HG03196 (cell line): ENCODE measurements at regions not wholly inside any gene's neighbourhood (a gene's known extent, or its start where the extent isn't known, plus 50 kb on each side); places are given as distances from the start of the nearest gene placed in this dataset.

Experiments used
- ATAC-seq: cut with Tn5 transposase; IDR thresholded peaks from one replicate; pipeline ENCODE4 v1.9.1; 2021; ENCODE audit not compliant: unreplicated experiment

DNA sequence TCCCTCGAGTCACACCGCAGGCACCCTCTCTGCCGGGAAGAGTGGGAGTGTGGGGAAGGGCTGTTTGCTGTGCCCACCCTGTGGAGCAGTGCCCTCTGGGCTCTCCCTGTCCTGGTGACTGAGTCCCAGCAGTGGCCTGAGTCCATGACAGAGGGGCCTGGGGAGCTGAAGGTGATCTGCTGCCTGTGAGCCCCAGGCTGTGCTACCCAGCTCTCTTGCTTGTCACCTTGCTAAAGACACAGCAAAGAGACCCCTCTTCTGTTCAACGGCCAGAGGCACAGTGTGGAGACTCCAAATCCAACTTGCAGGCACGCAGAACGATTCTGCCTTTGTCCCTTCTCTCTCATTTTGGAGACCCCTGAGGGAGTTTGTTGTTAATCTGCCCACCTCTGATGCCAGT lies 232.6 kb downstream of the OPA1 start:
- no peak for ATAC-seq

DNA sequence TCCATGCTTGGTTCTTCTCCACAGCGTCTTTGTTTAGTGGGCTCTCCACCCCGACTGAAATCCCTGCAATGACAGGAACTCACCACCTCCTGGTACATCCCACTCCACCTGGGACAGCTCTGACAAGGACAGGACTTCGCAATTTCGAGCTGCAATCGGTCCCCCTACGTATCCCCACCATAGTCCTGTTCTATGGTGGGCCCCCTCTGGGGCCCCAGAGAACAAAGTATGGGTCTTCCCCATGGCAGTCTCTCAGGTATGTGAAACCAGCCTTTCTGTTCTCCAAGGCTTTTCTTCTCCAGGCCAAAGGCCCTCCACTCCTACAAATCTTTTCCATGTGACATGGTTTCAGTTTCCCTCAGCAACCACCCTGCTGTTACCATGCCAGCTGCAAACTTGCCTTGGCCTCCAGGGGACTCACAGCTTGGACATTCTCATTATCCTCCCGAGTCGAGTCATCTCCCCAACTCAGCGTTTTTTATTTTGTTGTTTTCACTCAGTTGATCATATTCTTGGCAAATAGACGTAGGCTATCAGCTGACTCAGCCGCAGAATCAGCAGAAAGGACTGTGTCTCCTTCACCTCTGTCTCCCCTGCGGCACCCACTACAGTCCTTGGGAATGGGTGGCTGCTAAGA lies 233.3 kb downstream of the OPA1 start:
- ATAC-seq = no peak

DNA sequence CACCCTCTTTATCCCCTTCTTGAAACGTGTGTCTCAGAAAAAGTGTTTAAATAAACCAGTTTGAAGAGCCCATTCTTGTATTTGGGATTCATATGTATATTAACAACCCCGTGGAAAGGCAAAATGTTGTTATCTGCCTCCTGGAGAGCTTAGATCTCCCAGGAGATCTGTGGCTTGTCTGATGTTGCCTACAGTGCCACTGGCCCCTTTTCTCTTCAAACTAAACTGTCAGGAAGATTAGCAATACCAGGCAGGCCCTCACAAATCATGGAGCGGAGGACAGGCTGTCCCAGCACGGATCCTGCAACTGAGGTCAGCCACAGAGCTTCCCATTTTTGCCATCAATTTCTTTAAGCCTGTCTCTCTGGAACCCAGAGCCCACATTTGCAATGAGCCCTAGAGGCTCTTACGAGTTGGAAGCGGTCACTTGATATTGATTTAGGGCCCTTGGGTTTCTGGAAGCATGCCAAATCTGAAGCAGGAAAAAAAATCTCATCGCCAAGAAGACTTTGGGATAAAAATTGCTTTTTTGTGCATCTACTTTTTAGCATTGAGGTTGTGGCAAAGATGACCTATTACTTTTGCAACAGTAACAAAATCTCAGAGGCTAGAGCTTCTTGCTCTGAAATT lies 234.1 kb downstream of the OPA1 start:
- no peak for ATAC-seq

DNA sequence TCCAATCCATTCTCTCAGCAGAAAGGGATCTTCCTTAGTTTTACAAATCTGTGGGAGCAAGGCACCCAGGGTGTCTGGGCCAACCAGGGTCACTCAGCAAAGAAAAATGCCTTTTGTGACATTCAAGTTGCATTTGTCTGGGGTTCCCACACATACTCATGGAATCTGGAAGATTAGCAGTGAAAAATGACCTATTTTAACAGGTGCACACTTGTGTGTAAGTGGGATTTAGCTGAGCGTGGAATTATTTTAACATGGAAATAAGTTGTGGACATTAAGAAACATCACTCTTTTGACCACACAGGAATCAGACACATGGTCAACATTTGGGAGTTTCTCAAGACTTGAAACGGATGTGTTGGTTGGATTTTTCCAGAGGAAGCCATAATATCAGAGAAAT lies 234.9 kb downstream of the OPA1 start:
- ATAC-seq = no peak

DNA sequence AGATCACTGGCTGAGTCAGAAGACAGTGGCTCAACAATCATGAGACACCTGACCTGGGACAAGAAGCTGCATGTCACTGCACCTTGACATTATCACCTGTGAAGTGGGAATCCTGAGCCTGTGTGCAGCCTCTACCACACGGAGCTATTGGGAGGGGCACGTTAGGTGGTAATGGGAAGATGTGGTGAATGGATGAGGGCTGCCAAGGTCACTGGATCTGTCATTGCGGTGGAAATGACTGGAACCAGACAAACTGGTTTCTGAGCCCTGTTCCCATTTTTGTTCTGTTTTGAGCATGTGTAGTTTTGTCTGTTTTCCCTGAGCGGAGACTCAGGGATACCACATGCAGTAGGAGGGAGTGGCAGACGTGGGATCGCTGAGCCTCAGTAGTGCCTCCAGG lies 235.5 kb downstream of the OPA1 start:
- no peak for ATAC-seq

DNA sequence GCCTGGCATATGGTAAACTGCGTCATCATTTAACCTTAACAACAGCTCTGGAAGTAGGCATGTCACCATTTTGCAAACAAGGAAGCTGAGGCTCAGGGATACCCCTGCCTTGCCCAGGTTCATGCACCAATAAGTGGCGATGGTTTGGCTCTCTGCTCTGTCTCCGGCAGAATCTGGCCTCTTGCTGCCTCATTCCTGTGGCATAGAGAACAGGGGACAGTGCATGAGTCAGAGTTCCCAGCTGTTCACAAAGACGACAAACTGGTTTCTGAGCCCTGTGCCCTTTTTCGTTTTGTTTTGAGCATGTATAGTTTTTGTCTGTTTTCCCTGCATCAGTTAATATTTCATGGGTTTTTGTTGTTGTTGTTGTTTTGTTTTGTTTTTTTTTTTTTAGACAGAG lies 236.8 kb downstream of the OPA1 start:
- ATAC-seq = no peak

DNA sequence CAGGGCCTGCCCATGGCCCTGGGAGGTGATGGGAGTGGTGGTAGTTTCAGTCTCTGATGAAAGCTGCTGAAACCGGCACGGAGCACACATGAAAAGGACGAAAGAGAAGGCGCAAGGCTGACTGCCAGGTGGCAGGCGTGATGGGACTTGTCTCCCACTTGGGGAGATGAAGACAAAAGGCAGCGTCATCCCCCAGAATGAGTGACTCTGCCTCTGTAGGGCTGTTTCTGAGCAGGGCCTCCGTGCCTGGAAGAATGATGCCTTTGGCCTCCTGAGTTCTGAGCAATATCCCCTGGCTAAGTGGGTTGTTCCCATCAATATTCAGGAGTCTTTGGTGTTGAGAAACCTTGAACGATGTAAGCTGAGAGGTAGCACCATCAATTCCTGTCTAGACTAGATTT lies 237.8 kb downstream of the OPA1 start:
- ATAC-seq = no peak

DNA sequence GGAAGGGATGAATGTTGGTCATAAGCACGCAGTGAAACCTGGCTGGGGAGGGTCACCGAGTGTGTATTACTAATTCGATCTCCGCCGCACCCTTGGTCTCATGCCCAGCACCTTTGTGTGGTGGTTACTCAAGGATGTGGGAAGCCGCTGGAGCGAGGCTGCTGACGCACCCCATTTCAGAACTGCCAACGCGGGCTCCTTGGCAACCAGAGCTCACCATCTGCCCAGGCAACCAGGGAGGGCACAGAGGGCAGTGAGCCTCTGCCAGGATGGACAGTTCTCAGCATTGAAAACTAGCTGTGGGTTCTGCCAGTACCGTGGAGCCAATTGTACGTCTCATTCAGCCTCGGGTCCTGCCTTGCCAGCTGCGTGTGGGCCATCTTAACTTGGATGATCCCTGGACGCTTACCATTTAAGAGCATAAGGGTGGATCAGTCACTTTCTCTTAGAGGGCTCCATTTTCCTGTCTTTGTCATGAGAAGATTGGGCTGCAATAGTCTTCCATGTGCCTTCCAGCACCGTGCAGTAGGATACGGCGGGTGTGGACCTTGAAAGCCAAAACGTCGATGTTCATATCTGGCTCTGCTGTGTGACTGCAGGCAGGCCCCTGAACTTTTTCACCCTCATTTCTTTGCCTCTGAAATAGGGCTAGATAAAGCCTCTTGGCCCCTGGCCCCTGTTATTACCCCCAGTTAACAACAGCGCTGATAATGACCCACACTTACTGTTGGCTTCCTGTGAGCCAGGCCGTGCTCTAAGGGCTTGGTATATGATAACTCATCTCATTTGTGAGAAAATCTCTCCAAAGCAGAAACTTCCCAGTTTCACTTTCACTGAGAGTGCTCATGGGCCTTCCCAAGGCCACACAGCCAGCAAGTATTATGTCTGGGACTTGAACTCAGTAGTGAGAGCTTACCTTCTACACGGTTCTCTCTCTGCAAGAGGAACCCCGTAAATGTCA lies 238.8 kb downstream of the OPA1 start:
- peak; percentile 61 for ATAC-seq

DNA sequence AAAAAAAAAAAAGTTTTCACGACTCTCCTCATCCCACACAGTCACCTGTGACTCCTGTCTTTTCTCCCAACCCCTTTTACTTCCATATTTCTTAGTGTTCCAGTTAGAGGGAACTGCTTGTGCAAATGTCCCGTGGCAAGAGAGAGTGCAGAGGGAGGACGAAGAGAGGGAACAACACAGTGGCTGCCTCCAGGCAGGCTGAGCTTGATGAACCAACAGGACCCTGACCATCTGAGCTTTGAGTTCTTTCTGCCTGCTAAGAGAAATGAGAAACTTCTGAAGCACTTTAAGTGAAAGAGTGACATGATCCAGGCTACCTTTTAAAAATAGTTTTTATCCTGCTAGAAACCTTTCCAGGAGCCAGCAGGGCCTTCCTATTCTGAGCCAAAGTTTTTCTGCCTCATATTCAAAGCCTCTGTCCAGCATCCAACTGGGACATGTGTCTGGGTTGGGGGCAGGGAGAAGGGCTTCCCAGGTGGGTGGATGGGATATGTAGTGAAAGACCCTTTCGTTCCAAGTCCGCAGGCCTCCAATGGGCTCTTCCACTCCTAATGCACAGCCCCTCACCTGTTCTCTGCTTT lies 239.9 kb downstream of the OPA1 start:
- ATAC-seq = no peak

DNA sequence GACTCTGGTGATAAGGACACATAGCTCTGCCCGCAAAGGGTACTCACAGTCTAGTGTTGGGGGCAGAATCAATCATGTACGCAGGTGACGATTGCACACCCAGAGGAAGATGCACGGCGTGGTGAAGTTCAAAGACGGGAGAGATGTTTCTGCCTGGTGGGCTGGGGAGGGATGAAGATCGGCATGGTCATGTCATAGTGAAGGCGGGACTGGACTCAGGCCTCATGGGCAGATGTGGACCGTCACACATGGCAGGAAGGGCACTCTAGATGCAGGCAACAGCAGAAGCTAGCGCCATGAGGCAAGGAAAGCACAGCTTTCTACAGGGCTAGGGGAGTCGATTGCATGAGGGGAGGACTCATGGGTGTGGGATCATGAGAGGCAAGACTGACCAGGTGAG lies 240.6 kb downstream of the OPA1 start:
- no peak for ATAC-seq

DNA sequence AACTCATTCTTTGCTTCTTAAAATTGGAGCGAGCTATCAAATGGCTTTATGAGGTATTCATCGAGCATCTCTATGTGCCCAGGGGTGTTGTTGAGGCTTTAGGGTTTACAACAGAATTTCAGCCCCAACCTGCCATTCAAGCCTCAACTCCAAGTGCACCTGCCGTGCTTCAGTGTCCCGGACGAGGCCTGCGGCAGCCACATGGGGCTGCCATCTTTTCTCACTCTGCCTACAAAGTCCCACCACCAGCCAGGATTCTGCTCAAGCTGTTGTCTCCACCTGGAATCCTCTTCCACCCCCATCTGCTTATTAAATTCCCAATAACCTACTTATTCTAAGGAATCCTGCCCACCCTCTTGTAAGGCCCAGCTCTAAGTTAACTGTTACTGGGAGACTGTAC lies 242.4 kb downstream of the OPA1 start:
- ATAC-seq = no peak

DNA sequence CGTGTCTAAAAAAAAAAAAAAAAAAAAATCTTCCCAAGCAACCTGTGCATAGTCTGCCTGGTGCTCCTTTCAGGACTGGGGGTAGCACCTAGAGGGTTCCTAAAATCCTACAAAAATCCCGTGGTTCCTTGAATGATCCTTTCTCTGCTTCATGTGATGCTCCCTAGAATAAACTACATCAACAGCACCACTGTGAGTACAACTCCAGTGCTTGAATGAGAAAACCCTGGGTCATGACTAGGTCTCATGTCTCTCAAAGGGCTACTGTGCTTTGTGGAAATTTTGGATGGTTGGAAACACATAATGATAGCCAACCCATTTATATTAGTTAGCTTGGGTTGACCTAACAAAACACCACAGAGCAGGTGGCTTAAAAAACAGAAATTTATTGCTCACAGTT lies 243.5 kb downstream of the OPA1 start:
- no peak for ATAC-seq

DNA sequence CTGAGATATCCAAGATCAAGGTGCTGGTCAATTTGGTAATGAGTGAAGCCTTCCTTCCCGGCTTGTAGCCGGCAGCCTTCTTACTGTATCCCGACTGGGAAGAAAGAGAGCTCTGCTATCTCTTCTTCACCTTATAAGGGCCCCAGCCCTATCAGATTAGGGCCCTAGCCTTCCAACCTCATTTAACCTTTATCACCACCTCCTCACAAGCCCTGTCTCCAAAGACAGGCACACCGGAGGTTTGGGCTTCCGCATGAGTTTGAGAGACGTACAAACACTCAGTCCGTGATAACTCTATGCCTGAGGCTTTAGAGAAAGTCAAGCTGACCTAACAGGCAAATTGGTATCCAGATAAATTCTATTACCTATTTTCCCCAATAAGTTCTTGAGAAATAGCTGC lies 243.9 kb downstream of the OPA1 start:
- no peak for ATAC-seq

DNA sequence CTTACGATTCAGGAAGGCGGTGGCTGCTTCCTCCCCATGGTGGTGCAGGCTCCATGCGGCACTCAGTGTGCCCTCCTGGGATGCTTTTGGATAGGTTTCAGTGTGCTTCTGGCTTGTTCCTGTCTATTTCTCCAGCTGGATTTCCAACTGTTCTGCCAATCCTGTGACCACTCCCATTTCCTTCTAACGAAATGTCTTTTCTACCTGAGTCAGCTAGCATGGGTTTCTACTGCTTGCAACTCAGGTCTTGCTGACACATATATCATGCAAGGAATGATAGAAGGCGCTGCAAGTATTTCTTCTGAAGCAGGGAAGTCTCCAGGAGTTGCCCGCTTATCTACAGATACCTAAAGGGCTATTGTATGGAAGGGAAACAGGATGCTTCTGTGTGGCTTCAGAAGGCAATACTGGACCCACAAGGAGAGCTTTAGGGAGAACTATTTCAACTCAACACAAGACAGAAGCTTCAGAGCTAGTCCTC lies 244.4 kb downstream of the OPA1 start:
- ATAC-seq = no peak

DNA sequence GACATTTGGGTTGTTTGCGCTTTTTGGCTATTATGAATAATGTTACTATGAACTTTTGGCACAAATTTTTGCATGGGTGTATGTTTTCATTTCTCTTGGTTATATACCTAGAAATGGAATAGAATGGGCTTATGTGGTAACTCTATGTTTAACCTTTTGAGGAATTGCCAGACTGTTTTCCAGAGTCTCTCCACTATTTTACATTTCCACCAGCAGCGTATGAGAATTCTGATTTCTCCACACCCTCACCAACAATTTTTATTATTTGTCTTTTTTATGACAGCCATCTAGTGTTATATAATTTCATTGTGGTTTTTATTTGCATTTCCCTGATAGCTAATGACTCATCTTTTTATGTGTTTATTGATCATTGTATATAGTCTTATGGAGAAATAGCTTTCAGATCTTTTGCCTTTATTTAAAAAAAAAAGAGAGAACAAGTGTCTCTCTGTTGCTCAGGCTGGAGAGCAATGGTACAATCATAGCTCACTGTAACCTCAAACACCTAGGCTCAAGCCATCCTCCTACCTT lies 247.2 kb downstream of the OPA1 start:
- ATAC-seq = no peak

DNA sequence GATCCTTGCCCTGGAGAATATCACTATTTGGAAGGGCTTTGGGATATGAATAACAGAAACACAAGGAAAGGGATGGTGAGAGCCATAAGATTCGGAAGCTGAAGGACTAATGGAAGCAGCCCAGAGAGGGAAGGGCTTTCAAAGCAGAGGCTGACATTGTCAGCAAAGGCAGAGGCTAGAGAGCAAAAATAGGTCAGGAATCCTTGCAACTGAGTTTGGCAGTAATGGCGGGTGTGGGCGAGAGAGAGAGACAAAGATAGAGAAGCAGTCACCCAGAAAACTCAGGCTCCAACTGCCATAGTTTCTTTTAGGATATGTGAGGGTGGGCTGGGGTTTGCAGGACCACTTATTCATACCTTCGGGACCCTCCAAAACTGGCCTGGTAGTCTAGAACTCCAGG lies 248.6 kb downstream of the OPA1 start:
- ATAC-seq = no peak

DNA sequence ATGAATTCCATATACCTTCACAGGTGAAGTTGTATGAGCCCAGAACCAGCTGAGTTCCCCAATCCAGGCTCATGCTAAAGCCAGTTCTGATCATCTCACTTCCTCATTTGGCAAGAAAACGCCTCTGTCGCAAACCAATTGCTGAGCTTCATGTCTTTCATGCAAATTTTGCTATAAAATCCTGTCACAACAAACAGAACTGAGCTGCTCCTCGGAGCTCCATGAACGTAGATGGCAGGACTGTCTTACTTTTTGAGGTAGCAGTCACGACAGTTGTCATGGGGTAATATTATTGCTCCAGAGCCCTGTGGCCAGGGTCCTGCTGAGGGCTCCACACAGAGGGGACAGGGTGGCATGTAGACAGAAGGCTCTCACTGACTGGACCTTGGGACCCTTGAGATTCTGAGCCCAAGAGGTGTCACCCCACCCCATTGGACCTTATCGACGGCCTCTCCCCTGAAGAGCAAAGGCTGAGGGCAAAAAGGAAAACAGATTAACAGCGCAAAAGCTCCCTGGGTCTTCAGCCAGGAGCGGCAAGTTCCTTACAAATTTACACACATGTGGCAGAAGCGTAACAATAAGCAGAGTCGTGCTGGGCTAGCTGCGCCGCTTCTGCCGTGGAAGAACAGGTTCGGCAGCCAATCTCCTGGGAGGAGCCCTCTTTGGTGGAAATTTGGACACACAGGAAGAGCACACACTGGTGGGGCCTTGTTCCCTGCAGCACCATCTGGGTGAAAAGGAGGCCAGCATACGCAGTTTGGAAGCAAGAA lies 249.2 kb downstream of the OPA1 start:
- ATAC-seq = peak; percentile 50

DNA sequence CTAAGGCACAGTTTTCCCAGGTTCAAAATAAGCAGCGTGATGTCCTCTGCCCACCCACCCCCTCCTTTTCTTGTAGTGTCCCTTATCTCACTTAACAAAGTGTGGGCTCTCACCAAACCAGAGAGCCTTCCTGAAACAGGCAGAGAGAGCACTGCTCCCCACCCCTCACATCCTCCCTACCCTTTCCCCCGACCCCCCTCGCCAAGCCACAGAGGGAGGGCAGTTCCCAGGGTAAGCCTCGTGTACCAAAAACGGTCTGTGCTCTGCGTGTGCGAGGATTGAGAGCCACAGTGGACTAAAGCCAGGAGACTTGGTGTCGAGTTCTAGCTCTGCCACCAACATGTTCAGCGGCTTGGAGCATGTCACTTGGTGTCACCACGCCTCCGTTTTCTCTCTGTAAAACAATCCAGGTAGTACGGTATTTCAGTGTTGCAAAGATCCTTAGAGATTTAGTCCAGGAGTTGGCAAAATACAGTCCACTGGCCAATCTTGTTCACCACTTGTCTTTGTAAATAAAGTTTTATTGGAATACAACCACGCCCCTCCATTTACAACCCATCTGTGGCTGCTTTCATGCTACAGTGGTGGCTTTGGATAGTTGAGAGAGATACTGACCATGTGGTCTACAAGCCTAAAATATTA lies 249.9 kb downstream of the OPA1 start:
- ATAC-seq = no peak

DNA sequence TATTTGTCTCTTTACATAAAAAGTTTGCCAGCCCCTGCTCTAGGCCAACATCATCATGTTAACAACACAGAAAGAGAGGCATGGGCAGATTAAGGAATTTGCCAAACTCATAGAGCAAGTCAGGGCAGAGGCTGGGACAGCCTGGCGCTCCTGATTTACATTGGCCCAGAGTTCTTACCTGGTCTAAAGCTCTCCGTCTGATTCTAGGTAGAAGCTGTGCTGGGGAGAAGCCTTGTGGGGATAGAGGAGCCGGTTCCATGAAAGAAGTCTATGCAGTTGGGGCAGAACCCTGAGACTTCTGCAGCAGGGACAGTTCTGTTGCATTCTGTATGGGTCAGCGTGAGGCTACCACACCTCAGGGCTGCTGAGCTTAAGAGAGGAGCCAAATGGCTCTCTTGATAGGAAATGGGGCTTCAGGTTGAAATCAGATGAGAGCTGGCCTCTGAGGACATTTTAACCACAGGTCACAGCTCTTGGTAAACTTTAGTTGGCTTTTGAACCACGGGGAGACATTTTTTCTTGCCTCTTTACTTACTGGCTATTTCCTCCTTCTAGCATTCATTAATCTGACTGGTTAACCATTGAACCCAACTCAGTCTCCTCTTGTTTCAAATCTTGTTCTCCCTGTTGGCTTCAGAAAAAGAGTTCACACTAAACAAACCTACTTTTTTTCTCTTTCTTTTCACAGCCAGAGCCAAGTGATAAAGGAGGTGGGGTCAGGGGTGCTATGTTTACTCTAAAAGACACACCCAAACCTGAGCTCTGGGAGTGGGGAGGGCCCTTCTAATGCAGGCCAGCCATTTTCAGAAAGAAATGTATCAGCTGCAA lies 250.7 kb downstream of the OPA1 start:
- ATAC-seq = peak; percentile 60
